GM18907 (cell line): ENCODE measurements at regions not wholly inside any gene's neighbourhood (a gene's known extent, or its start where the extent isn't known, plus 50 kb on each side); places are given as distances from the start of the nearest gene placed in this dataset.
"Not testable (repeated sequence)": the region's sequence is repeated elsewhere in the genome, so short reads cannot be mapped to it uniquely, and the experiment has no call there.

ENCODE experiments used
- ATAC-seq: cut with Tn5 transposase; IDR thresholded peaks from one replicate; pipeline ENCODE4 v1.9.1; 2021; ENCODE audit warnings: mild to moderate bottlenecking, moderate library complexity; ENCODE audit not compliant: unreplicated experiment

- no peak for ATAC-seq
Observed at GRCh38 chr4:141518222-141518621, 118.2 kb upstream of the IL15 start.

DNA sequence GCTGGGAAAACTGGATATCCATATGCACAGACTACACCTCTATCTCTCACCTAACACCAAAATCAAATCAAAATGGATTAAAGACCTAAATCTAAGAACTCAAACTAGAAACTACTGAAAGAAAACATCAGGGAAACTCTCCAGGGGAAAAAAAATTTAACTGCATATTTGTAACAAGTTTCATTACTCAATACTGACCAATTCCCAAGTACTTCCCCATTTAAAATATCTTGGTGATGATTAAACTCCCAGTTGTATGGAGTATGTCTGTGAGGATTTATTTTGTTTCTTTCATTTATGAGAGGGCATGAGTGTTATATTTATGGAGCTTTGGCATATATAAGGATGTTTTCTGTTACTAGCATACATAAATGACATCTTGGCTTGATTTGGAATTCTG is 112.3 kb upstream of the IL15 start:
- ATAC-seq, result no peak

GRCh38 chr4:141524841-141525240 is 111.5 kb upstream of the IL15 start:
- no peak for ATAC-seq

DNA sequence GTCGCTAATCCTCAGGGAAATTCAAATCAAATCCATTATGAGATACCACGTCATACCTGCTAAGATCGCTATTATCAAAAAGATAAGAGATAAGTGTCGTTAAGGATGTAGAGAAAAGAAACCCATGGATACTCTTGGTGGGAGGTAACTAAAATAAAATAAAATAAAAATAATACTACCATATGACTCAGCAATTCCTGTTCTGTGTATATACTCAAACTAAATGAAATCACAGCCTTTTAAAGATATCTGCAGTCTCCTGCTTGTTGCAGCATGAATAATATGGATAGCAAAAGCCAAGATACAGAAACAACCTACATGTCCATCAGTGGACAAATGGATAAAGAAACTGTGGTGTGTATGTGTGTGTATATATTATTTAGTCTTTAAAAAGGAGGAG is 105.8 kb upstream of the IL15 start:
- ATAC-seq, result no peak

DNA sequence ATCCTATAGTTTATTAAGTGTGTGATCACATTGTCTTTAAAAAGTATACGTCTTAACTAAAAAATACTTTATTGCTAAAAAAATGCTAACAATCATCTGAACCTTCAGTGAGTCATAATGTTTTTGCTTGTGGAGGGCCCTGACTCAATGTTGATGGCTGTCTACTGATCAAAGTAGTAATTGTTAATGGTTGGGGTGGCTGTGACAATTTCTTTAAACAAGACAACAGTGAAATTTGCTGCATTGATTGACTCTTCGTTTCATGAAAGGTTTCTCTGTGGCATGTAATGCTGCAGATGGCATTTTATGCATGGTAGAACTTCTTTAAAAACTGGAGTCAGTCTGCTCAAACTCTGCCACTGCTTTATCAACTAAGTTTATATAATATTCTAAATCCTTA is 101.4 kb upstream of the IL15 start:
- no peak for ATAC-seq

GRCh38 chr4:141538001-141538400 is 98.4 kb upstream of the IL15 start:
- no peak for ATAC-seq

DNA sequence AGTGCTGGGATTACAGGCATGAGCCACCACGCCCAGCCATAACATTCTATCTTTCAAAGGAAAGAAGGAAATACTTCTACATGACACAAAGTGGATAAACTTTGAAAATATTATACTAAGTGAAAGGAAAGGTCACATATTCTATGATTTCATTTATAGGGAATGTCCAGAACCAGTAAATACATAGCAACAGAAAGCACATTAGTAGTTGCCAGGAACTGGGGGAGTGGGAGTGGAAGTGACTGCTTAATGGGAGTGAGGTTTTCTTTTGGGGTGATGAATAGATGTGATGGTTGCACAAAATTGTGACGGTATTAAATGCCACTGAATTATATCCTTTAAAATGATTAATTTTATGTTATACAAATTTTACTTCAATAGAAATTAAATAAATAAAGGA is 95.7 kb upstream of the IL15 start:
- no peak for ATAC-seq

GRCh38 chr4:141541851-141542250 is 94.5 kb upstream of the IL15 start:
- no peak for ATAC-seq

- no peak for ATAC-seq
Observed at GRCh38 chr4:141543176-141543575, 93.2 kb upstream of the IL15 start.

DNA sequence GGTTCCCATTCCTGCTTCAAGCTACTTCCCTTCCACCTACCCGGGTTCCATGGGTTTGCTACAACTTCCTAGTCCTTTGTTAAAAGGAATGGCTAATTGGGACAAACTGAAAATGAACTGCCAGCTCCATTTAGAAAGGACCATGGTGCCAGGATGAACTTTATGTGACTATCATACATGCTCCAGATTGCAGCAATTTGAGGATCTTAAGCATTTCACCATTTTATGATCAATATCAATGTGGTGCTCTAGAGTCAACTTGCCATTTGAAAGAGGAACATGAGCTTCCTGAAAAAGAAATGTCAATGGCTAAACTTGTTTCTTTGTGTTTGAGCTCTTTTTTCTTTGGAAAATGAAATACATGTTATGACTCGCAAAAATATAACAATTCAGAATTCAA is 92.7 kb upstream of the IL15 start:
- no peak for ATAC-seq

GRCh38 chr4:141548791-141549190 is 87.6 kb upstream of the IL15 start:
- no peak for ATAC-seq

DNA sequence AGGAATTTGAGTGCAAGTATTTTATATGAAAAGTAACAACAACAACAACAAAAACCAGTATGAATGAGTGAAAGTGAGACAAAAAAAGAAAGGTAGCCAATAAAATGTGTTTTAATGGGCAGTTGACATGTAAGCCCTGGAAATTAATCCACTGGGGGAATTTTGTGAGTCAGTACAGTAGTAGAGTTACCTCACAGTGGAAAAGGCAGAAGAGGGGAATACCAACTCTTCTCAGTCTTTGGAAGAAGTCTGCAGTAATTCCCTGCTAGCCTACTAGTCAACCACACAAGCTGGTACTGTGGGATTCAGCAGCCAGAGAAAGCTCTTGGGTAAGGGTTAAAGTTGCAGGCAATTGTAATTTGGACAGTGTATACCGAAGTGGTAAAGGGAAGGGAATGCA is 76.3 kb upstream of the IL15 start:
- peak; percentile 79 for ATAC-seq

- no peak for ATAC-seq
Observed at GRCh38 chr4:141562649-141563048, 73.7 kb upstream of the IL15 start.

- ATAC-seq, result no peak
Observed at GRCh38 chr4:141563723-141564122, 72.7 kb upstream of the IL15 start.

GRCh38 chr4:141564961-141565360 is 71.4 kb upstream of the IL15 start:
- ATAC-seq, result not testable (repeated sequence)

GRCh38 chr4:141565379-141566089 is 70.8 kb upstream of the IL15 start:
- ATAC-seq, result peak; percentile 60

GRCh38 chr4:141567326-141567915 is 69.0 kb upstream of the IL15 start:
- no peak for ATAC-seq

DNA sequence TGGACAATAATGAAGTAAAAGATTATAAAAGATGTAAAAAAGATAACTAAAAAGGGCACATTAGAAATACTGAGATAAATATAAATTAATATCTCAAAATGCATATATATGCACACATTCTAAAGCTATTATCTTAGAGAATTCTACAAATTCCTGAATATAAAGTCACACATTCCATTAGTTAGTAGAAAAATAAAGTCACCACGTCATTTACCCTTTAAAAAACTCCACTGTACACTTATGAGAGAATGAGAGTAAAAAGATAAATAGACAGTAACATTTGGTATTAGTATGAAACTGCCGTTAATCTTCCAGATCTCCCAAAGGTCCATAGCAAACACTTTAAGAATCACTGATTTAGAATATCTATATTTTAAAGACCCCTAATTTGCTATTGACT is 67.2 kb upstream of the IL15 start:
- ATAC-seq, result no peak

DNA sequence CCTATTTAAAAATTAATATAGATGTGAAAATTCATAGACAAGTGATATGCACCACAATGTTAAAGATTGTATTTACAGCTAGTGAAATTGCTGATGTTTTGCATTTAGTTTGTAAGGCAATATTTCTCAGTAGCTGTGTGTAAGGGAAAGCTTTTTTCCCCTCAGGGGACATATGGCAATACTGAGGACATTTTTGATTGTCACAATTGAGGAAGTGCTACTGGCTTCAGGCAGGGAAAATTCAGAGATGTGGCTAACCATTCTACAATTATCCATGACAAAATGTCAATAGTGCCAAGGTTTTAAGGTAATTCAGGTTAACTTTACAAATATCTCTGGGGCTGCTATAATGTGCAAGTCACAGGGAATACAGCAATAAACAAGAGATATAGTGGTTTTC is 66.1 kb upstream of the IL15 start:
- no peak for ATAC-seq

- no peak for ATAC-seq
Observed at GRCh38 chr4:141571362-141571761, 65.0 kb upstream of the IL15 start.

DNA sequence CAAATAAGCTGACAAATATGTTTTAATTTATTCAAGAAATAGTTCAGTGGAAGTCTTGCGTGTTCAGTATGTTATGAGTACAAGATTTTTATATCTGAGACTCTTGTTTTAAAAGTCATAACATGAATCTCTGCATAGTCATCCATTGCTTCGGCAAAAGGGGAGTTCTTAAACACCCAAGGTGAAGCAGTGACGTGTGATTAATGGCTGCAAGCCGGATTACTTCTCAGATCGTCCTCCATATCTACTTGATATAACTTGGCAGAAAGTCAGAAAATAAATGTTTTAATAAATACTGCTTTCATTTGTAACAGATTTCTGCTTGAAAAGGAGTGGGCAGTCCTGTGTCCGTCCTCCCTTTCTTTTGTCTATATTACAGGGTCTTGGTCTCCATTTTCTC is 64.6 kb upstream of the IL15 start:
- ATAC-seq, result no peak

DNA sequence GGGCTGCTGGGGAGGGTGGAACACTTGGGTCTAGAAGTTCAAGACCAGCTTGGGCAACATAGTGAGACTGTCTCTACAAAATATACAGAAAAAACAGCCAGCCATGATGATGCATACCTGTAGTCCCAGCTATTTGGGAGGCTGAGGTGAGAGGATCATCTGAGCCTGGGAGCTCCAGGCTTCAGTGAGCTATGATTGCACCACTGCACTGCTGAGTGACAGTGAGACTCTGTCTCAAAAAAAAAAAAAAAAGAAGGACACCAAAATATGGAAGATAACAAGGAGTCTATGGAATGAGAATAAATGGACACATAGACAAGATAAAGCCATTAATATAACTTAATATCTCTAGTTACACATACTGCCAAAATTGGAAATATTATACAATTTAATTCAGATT is 62.7 kb upstream of the IL15 start:
- ATAC-seq, result peak; percentile 49

DNA sequence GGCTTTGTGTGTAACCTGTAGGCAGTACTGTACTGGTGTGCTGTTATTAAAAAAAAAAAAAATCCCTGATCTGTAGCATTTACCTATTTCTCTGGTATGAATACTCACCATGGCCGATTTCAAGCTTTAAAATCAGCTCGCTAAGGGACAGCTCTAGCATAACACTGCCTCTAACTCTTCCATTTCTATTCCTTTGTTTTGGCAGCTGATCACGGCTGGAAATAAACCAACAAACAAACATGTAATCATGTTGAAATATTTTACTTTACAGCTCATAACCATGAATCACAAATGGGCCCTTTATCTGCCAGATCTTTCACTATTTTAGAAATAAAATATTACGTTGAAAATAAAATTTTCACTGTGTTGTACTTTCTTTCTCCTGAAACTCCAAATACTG is 60.5 kb upstream of the IL15 start:
- no peak for ATAC-seq
